Heart left ventricle (tissue), 16 donors: ENCODE measurements at regions not wholly inside any gene's neighbourhood (a gene's known extent, or its start where the extent isn't known, plus 50 kb on each side); places are given as distances from the start of the nearest gene placed in this dataset.

Experiments
- ATAC-seq, 4 donors: fragments of 200-7000 bp; cut with Tn5 transposase; one replicate each; pipeline ENCODE4 v1.9.1; 2020 to 2022; ENCODE audit warnings: moderate library complexity in 4 of 4, mild to moderate bottlenecking in 3 of 4, moderate number of reproducible peaks in 1 of 4
- DNase-seq, 5 donors: peaks; one replicate each; pipeline ENCODE4 v3.0.0-alpha.2; 2020
- H3K27ac ChIP-seq, 12 donors: fragments of 200-600 bp; sonication (generic) in 4 of 12; one replicate each; pipeline versions ENCODE4 v1.5.0 to v1.8.0; 2016 to 2022; ENCODE audit warnings: mild to moderate bottlenecking in 2 of 12
- H3K27me3 ChIP-seq, 9 donors: fragments of 200-600 bp; sonication (generic) in 2 of 9; one replicate each; pipeline versions ENCODE4 v1.5.1 to v1.8.0; 2016 to 2022; ENCODE audit warnings: mild to moderate bottlenecking in 3 of 9
- H3K36me3 ChIP-seq, 9 donors: fragments of 200-600 bp; sonication (generic) in 2 of 9; one replicate each; pipeline versions ENCODE4 v1.5.0 to v1.8.0; 2018 to 2022; ENCODE audit warnings: mild to moderate bottlenecking in 2 of 9
- H3K4me1 ChIP-seq, 12 donors: fragments of 200-600 bp; sonication (generic) in 4 of 12; one replicate each; pipeline versions ENCODE4 v1.5.0 to v1.8.0; 2016 to 2022; ENCODE audit warnings: mild to moderate bottlenecking in 3 of 12
- H3K4me3 ChIP-seq, 12 donors: fragments of 200-600 bp; sonication (generic) in 4 of 12; one replicate each; pipeline versions ENCODE4 v1.5.0 to v1.8.0; 2017 to 2022; ENCODE audit warnings: mild to moderate bottlenecking in 9 of 12, moderate library complexity in 4 of 12
- H3K9me3 ChIP-seq, 12 donors: fragments of 200-600 bp; sonication (generic) in 4 of 12; one replicate each; pipeline versions ENCODE4 v1.5.0 to v1.8.0; 2016 to 2022; ENCODE audit warnings: mild to moderate bottlenecking in 1 of 12
- POLR2A ChIP-seq, 2 donors: fragments of 450-650 bp; IDR thresholded peaks; one replicate each; pipeline ENCODE4 v1.6.1; 2017; ENCODE audit warnings: antibody characterized with exemption in 2 of 2, mild to moderate bottlenecking in 2 of 2, moderate library complexity in 2 of 2
- WGBS, 4 donors: extraction: QIAGEN DNeasy Blood & Tissue Kit in 2 of 4; methylation state at CpG; one replicate each; pipeline versions ENCODE4 v1.1.5 to v1.1.7; 2013 to 2018; 5-methylcytosine and 5-hydroxymethylcytosine counted together
- intact Hi-C, 10 donors: fragments of 100-400 bp; cut with DNase I; formaldehyde crosslinking; loops; one replicate each; pipeline versions ENCODE4 v1.11.1 to v1.14.2; 2022
- TF ChIP-seq, protein P1 (sequence below), 12 donors: fragments of 200-600 bp; sonication (generic) in 4 of 12; IDR thresholded peaks; one replicate each; pipeline versions ENCODE4 v1.5.0 to v1.8.0; 2018 to 2022; ENCODE audit warnings: antibody characterized with exemption in 12 of 12, mild to moderate bottlenecking in 5 of 12
- donor health status: ischemic (EF 13 %, LVEDD 7.1; RV severe dilation, severe dysfunction).
- donor health status: healthy with polysubstance abuse.
- donor health status: DM: no; HTN: yes; CAD: no.
- donor health status: DM: no; HTN: no; CAD: no.
- donor health status: ischemic (EF 25% LVEDD 6.9; RV normal size, moderate dysfunction).
- donor health status: ischemic (EF 25% LVEDD 5.7; RV mildly dilated, moderate dysfunction).
- donor health status: healthy.
- donor health status: DM: yes; HTN: yes; CAD: no.
- donor health status: ischemic (EF 35%, LVEDD 5.7; RV mildly dilated, moderate dysfunction).
- donor health status: nonischemic (EF 11% LVEDD 7.7; RV severe dilation, severe dysfunction).
- donor health status: DM: yes; HTN: yes; CAD: no.
- donor health status: PGD.
- donor health status: ischemic (EF 29% LVEDD 5.4; RV normal size, mild dysfunction).
- donor health status: nonischemic (EF 23%, LVEDD 6.1; RV moderate dilation, normal function).

DNA sequence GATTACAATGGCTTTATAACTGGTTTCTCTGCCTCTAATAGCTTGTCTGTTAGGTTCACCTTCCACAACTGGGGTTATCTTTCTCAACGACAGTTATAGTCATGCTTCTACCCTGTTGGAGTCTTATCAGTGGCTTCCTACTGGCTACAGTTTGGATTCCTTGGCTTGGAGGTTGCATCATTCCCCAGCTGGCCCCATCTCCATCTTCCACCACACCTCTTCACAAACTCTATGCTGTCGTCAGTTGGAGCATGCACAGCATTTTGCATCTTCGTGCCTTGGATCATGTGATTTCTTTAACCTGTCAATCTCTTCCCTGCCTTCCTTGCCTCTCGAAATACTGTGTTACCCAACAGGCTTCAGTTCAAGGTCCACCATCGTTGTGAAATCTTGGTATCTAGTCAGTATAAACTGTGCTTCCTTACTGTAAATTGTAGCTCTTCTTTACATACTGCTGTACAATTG lies 316.3 kb upstream of the CXCR4 start:
- Histone ChIP-seq H3K4me3 (no peak overlapping the region), H3K27ac (no peak overlapping the region), H3K36me3 (no peaks in the 10 kb centered on the region), H3K9me3 (peaks cover 0 to 2% (median 0%) of the 10 kb centered on the region in 12 donors), H3K4me1 (no peaks in the 10 kb centered on the region), H3K27me3 (peaks cover 0 to 29% (median 0%) of the 10 kb centered on the region in 9 donors)
- TF ChIP-seq, protein P1, sequence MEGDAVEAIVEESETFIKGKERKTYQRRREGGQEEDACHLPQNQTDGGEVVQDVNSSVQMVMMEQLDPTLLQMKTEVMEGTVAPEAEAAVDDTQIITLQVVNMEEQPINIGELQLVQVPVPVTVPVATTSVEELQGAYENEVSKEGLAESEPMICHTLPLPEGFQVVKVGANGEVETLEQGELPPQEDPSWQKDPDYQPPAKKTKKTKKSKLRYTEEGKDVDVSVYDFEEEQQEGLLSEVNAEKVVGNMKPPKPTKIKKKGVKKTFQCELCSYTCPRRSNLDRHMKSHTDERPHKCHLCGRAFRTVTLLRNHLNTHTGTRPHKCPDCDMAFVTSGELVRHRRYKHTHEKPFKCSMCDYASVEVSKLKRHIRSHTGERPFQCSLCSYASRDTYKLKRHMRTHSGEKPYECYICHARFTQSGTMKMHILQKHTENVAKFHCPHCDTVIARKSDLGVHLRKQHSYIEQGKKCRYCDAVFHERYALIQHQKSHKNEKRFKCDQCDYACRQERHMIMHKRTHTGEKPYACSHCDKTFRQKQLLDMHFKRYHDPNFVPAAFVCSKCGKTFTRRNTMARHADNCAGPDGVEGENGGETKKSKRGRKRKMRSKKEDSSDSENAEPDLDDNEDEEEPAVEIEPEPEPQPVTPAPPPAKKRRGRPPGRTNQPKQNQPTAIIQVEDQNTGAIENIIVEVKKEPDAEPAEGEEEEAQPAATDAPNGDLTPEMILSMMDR (IDR thresholded peaks at IDR 0.05): no peak
- TF ChIP-seq POLR2A (IDR thresholded peaks at IDR 0.05): no peak
- no peak for ATAC-seq
- intact Hi-C loops: no loop called here
- no peak for DNase-seq
- WGBS, 4 donors: 50 to 55% (median 52%) methylated on average over 5 of the region's 5 CpGs

DNA sequence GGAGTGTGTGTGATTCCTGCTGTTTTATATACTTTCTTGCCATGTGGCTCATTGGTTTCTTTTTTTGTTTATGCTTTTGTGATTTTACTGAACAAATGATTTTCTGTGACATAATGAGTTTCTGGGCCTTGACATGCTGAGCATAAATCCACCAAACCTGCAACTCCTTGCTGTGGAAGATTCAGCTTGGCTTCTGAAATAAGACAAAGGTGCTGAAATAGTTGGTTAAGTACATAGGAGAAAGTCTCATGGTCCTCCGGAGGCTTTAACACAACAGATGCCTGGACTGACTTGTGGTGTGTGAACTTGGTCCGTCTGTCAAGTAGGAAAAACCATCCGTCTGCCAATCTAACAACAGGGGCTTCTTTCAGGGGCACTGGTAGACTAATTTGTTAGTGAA lies 315.3 kb upstream of the CXCR4 start:
- H3K27me3 ChIP-seq: peaks cover 0 to 29% (median 0%) of the 10 kb centered on the region in 9 donors
- H3K4me1 ChIP-seq: no peaks in the 10 kb centered on the region
- no peak overlapping the region for H3K27ac ChIP-seq
- ATAC-seq (no peak), DNase-seq (no peak)
- WGBS, 4 donors: 68 to 76% (median 73%) methylated on average over 3 of the region's 3 CpGs
- H3K4me3 ChIP-seq: no peak overlapping the region
- H3K9me3 ChIP-seq: peaks cover 0 to 2% (median 0%) of the 10 kb centered on the region in 12 donors
- TF ChIP-seq POLR2A (IDR thresholded peaks at IDR 0.05): no peak
- TF ChIP-seq, protein P1 (IDR thresholded peaks at IDR 0.05): no peak
- intact Hi-C loops: no loop called here
- H3K36me3 ChIP-seq: no peaks in the 10 kb centered on the region

DNA sequence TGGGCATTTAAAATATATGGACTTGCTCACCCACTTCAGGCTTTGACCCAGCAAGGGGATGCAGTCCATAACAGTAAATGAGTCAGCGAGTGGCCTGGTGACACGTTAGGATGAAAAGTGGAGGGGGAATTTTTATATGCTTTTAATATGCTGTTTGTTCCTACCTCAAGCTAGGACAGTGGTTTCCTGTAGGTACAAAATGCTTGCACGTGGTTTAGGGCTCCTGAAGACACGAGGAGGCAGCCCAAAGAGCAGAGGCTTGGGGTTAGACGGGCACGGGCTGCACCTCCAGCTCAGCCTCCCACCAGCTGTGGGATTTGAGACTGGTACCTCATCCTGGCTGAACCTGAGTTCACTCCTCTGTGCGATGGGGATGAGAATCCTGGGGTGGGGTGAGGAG lies 306.2 kb upstream of the CXCR4 start:
- Histone ChIP-seq H3K27me3 (peaks cover 0 to 32% (median 6%) of the 10 kb centered on the region in 9 donors), H3K9me3 (no peaks in the 10 kb centered on the region), H3K36me3 (no peaks in the 10 kb centered on the region), H3K4me1 (peaks cover 0 to 11% (median 0%) of the 10 kb centered on the region in 12 donors), H3K27ac (no peak overlapping the region), H3K4me3 (no peak overlapping the region)
- intact Hi-C loops: loop anchor here (5.0 to 10.0 kb wide), 9 partner anchors 228 to 1413 kb away; no protein-coding TSS in a partner anchor
- WGBS, 4 donors: 54 to 69% (median 58%) methylated on average over 7 of the region's 7 CpGs
- DNase-seq (no peak), ATAC-seq (no peak)
- TF ChIP-seq, protein P1 (IDR thresholded peaks at IDR 0.05): no peak
- TF ChIP-seq POLR2A (IDR thresholded peaks at IDR 0.05): no peak

DNA sequence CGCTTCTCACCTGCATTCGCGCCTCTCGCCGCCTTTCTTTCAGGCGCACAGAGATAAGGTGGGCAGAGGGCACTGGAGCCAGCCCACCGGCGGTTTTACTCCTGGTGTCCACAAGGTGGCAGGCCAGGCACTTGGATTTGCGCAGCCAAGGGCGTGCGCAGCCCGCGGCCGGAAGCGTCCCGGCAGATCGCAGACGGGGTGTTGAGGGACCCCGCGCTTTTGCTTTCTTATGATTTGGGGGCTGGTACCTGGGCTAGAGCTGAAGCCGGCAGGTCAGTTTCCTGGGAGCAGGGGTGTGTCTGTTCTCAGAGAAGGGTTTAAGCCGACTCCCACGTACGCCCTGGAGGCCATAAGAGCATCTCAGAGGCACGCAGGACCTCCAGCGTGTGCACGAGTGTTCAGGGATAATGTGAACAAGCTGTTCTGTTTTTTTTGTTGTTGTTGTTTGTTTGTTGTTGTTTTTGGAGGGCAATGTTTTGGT lies 305.6 kb upstream of the CXCR4 start:
- ATAC-seq: peak; percentile 80 to 99 (median 94)
- WGBS, 4 donors: 2 to 7% (median 3%) methylated on average over 16 to 27 of the region's 27 CpGs
- intact Hi-C loops: loop anchor here (2.0 to 10.0 kb wide), 11 partner anchors 229 to 1415 kb away; no protein-coding TSS in a partner anchor
- Histone ChIP-seq H3K4me3 (peak overlapping the region in 11 of 12 donors; percentile 1 to 58 (median 42)), H3K27ac (no peak overlapping the region), H3K4me1 (peaks cover 0 to 11% (median 0%) of the 10 kb centered on the region in 12 donors), H3K27me3 (peaks cover 0 to 34% (median 6%) of the 10 kb centered on the region in 9 donors), H3K9me3 (no peaks in the 10 kb centered on the region), H3K36me3 (no peaks in the 10 kb centered on the region)
- peak; percentile 49 to 85 (median 66) for DNase-seq
- TF ChIP-seq, protein P1 (IDR thresholded peaks at IDR 0.05): peak; percentile 69 to 92 (median 87)
- no peak for TF ChIP-seq POLR2A (IDR thresholded peaks at IDR 0.05)
